Astrocyte (in vitro differentiated cells and primary cell): ENCODE measurements at regions not wholly inside any gene's neighbourhood (a gene's known extent, or its start where the extent isn't known, plus 50 kb on each side); places are given as distances from the start of the nearest gene placed in this dataset.

ENCODE experiments used
- CTCF ChIP-seq: IDR thresholded peaks from 2 replicates; pipeline ENCODE4 v1.5.1; 2011; ENCODE audit warnings: low read depth, mild to moderate bottlenecking, inconsistent platforms, low read length, moderate library complexity; ENCODE audit not compliant: insufficient read depth
- EZH2 ChIP-seq: IDR thresholded peaks from 2 replicates; pipeline ENCODE4 v1.6.1; 2012; ENCODE audit warnings: mild to moderate bottlenecking, low read length, inconsistent platforms; ENCODE audit not compliant: insufficient read depth

DNA sequence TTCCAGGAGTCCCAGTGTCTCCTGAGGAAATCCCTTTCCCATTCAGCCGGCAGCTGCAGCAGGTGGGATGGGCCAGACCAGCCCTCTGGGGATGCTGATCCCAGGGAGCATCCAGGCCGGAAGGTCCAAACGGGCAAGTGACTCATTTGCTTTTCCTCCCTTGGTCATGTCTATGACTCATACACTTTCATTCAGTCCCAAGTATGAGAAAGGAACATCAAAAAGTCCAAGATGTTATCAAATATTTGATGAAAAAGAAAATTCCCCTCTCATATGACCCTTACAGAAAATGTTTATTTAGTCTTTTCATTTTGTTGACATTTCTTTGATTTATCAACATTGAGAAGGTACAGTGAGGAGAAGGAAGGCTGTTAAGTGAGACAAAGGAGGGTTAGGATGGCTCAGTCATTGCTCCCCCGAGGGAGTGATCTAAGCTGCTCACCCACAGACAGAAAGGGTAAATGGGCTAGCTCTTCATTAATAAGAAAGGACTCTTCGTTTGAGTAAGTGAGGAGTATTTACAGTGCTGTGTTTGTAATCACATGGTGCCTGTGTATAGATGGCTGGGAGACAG is 117.6 kb upstream of the ANKRD55 start:
- TF ChIP-seq CTCF: no peak
- no peak for TF ChIP-seq EZH2
